Activated T-helper 17 cell treated with anti-CD3 and anti-CD28 coated beads, Interleukin-2, amount 50 U/mL, for 72 hours (primary cell): ENCODE measurements at regions not wholly inside any gene's neighbourhood (a gene's known extent, or its start where the extent isn't known, plus 50 kb on each side); places are given as distances from the start of the nearest gene placed in this dataset.

Experiments used
- ATAC-seq: fragments of 150-1000 bp; cut with Tn5 transposase; replicated peaks from 2 replicates; pipeline ENCODE4 v1.10.0; 2021; ENCODE audit warnings: mild to moderate bottlenecking, moderate library complexity
- H3K27ac Mint-ChIP-seq: one replicate; pipeline ENCODE4 v1.8.0; 2022; ENCODE audit warnings: mixed read lengths
- H3K27me3 Mint-ChIP-seq: one replicate; pipeline ENCODE4 v1.8.0; 2022; ENCODE audit warnings: mixed read lengths
- H3K36me3 Mint-ChIP-seq: one replicate; pipeline ENCODE4 v1.8.0; 2022; ENCODE audit warnings: low read depth, mild to moderate bottlenecking, mixed read lengths
- H3K4me1 Mint-ChIP-seq: one replicate; pipeline ENCODE4 v1.8.0; 2022; ENCODE audit warnings: mixed read lengths
- H3K4me3 Mint-ChIP-seq: one replicate; pipeline ENCODE4 v1.8.0; 2022; ENCODE audit warnings: mild to moderate bottlenecking, mixed read lengths
- H3K9me3 Mint-ChIP-seq: one replicate; pipeline ENCODE4 v1.8.0; 2022; ENCODE audit warnings: mixed read lengths

DNA sequence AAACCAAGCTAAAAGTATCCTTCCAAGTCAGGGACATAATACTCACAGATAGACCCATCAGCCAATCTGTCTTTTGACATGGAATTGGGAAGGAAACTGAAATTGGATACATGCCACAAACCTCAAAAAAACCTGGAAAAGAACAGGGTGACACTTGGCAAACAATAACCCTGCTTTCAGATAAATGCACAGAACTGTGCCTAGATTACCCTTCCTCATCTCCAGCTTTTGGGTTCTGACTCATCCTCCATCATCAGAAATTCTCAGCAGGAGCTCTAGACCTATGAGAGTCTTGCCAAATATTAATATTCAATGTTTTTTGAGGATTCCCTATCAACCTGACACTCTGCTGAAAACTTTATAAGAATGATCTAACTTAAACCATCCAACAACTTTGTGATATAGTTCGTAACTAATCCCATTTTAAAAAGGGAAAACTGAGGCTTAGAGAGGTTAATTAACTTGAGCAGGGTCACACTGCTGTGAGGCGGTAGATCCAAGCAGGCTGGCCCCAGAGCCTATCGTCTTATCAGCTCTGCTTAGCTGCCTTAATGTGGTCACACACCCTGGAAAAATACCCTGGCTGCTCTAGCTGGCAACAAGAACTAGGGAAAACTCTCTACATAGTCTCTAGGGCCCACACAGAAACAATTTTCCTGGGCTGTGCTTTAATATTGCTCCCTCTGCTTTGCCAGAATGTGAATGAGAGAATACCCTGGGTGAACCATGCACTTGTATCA lies 157.0 kb upstream of the TRPC7 start:
- no peak overlapping the region for H3K27ac Mint-ChIP-seq
- H3K9me3 Mint-ChIP-seq, result peaks cover 4% of the 10 kb centered on the region
- no peaks in the 10 kb centered on the region for H3K4me1 Mint-ChIP-seq
- H3K36me3 Mint-ChIP-seq, result no peaks in the 10 kb centered on the region
- H3K27me3 Mint-ChIP-seq, result peaks cover 3% of the 10 kb centered on the region
- no peak for ATAC-seq
- H3K4me3 Mint-ChIP-seq, result no peak overlapping the region

DNA sequence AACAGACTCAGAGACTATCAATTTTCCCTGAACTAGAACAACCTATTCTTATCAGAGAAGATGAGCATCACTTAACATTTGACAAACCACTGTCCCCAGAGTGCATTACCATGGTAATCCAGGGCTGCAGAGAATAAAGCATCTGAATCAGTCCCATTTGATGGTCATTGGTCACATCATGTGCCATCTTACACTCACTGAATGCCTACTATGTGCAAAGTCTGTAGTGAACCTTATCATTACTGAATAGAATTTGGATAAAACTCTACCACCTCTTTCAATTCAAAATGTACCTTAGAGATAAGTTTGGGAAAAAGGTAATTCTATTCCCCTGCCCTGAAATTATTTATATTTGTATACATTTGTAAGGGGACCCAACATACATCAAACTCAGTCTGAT lies 156.4 kb upstream of the TRPC7 start:
- H3K36me3 Mint-ChIP-seq, result no peaks in the 10 kb centered on the region
- no peak overlapping the region for H3K27ac Mint-ChIP-seq
- no peaks in the 10 kb centered on the region for H3K4me1 Mint-ChIP-seq
- H3K27me3 Mint-ChIP-seq, result peaks cover 3% of the 10 kb centered on the region
- H3K9me3 Mint-ChIP-seq, result peaks cover 4% of the 10 kb centered on the region
- H3K4me3 Mint-ChIP-seq, result no peak overlapping the region
- no peak for ATAC-seq

DNA sequence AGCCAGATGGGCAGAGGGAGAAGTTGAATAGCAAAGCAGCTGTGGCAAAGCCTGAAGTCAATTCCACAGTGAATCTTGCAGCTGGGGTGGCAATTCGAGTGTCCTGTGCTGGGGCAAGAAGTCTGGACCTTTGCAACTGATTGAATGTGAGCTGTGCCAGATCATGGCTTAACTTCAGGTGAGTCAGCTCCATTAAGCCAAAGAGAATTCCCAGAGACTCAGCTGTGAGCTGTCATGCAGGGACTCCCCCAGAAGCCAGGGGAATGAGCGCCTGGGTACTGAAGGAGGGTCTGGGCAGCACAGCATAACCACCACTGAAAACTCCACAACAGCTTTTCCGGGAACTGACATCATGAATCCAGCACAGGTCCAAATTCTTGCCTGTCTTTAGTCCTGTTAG lies 153.5 kb upstream of the TRPC7 start:
- no peaks in the 10 kb centered on the region for H3K4me1 Mint-ChIP-seq
- no peak overlapping the region for H3K4me3 Mint-ChIP-seq
- no peak for ATAC-seq
- peaks cover 3% of the 10 kb centered on the region for H3K27me3 Mint-ChIP-seq
- no peak overlapping the region for H3K27ac Mint-ChIP-seq
- peaks cover 13% of the 10 kb centered on the region for H3K9me3 Mint-ChIP-seq
- no peaks in the 10 kb centered on the region for H3K36me3 Mint-ChIP-seq

DNA sequence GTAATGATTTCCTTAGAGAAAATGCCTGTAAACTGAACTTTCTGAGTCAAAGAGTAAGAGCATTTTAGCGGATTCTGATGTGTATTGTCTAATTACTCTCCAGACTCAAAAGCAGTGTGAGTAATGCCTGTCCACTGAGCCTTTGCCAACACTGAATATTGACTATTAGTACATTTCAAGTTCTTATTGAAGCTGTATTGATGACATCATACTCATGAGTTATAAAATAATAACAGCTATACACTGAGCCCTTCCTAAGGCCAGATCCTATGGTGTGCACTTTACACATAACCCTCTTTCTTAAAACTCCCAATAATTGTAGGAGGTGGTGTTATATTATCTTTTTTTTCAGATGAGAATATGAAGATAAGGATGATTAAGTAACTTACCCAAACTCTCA lies 152.8 kb upstream of the TRPC7 start:
- Mint-ChIP-seq H3K27ac (no peak overlapping the region), H3K27me3 (peaks cover 3% of the 10 kb centered on the region), H3K4me1 (no peaks in the 10 kb centered on the region), H3K4me3 (no peak overlapping the region), H3K36me3 (no peaks in the 10 kb centered on the region), H3K9me3 (peaks cover 14% of the 10 kb centered on the region)
- no peak for ATAC-seq

DNA sequence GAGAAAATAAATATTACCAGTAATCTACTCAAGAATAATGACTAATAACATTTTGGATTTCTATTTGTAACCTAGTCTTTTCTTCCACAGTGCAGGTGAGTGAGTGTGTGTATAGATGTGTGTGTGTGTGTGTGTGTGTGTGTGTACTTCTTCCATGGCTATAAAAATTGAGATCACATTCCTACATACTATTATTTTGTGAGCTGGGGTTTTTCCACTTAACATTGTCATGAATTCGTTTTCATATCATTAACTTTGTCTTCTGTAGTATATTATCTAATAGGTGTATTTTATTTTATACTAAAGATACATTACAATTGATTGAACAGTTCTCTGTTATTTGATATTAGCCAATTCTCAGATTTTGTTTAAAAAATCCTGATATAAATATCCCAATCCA lies 152.4 kb upstream of the TRPC7 start:
- Mint-ChIP-seq H3K4me3 (no peak overlapping the region), H3K9me3 (peaks cover 14% of the 10 kb centered on the region), H3K36me3 (no peaks in the 10 kb centered on the region), H3K4me1 (no peaks in the 10 kb centered on the region), H3K27ac (no peak overlapping the region), H3K27me3 (peaks cover 3% of the 10 kb centered on the region)
- no peak for ATAC-seq

DNA sequence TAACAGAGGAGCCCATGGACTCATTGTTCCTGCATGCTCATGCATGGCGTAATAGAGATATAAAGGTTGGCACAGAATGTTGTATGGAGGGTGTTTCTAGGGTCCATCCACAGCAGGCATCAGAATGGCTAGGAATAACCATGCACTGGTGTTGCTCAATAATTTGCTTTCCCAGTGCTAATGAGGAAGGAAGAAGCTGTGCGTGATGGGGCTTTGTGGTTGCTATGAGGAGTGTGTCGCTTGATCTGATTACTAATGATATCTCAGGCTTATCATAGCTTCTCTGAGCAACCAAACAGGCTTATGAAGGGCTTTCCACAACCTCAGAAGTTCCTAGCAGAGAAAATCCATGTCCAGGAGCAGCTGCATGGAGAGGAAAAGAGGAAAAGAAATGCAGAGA lies 151.3 kb upstream of the TRPC7 start:
- no peaks in the 10 kb centered on the region for H3K36me3 Mint-ChIP-seq
- ATAC-seq, result no peak
- no peaks in the 10 kb centered on the region for H3K4me1 Mint-ChIP-seq
- H3K9me3 Mint-ChIP-seq, result peaks cover 14% of the 10 kb centered on the region
- H3K27ac Mint-ChIP-seq, result no peak overlapping the region
- peaks cover 3% of the 10 kb centered on the region for H3K27me3 Mint-ChIP-seq
- no peak overlapping the region for H3K4me3 Mint-ChIP-seq

DNA sequence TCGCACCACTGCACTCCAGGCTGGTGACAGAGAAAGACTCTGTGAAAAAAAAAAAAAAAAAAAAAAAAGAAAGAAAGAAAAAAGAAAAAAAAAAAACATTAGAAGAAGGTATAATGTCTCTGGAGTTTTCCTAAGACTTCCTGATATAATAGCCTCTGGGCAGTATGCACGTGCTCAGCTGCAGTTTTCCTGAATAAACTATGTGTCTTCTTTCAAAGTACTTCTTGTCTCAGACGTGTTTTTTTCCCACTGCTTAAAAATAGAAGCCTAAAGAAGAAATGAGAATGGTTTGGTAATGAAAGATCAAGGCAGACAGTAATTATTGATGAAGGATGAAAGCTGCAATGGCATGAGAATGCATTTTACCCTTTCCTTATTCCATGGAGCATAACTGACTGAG lies 148.1 kb upstream of the TRPC7 start:
- Mint-ChIP-seq H3K4me3 (no peak overlapping the region), H3K9me3 (peaks cover 13% of the 10 kb centered on the region), H3K4me1 (no peaks in the 10 kb centered on the region), H3K36me3 (no peaks in the 10 kb centered on the region), H3K27me3 (no peaks in the 10 kb centered on the region), H3K27ac (no peak overlapping the region)
- ATAC-seq, result no peak

DNA sequence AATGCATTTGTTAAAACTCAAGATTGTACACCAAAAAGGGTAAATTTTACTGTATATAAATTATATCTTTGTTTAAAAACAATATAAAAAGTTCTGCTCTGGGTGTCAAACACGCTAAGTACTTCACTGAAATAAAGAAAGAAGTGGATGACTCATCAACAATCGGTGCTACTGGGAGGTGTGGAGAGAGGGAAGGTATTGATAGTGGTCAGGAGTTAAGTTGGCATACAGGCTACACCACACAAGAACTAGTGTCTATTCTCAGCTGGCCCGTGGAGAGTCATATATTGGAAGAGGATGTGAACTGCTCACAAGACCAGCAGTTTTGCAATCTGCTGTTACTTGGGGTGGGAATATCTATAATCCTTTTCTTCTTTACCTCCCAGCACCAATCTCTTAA lies 145.7 kb upstream of the TRPC7 start:
- no peaks in the 10 kb centered on the region for H3K27me3 Mint-ChIP-seq
- peaks cover 13% of the 10 kb centered on the region for H3K9me3 Mint-ChIP-seq
- no peak overlapping the region for H3K4me3 Mint-ChIP-seq
- H3K36me3 Mint-ChIP-seq, result no peaks in the 10 kb centered on the region
- H3K4me1 Mint-ChIP-seq, result no peaks in the 10 kb centered on the region
- H3K27ac Mint-ChIP-seq, result no peak overlapping the region
- ATAC-seq, result no peak

DNA sequence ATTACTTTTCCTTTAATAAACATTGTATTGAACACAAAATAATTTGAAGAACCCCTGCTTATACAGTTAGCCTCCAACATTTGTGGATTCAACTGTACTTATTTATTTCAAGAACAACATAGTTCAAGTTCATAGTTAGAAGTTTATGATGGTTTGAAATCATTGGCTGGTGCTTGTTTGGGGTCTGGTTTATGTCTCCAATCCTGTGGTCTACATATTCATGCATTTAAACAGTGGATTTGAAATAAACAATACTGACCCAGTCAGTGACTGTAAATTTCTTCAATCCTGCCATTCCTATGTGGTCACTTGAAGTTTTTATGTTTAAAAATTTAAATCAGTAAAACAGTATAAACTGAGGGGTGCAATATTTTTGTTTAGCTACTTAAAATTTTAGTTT lies 145.1 kb upstream of the TRPC7 start:
- ATAC-seq, result no peak
- H3K9me3 Mint-ChIP-seq, result peaks cover 13% of the 10 kb centered on the region
- no peak overlapping the region for H3K27ac Mint-ChIP-seq
- H3K4me3 Mint-ChIP-seq, result no peak overlapping the region
- H3K36me3 Mint-ChIP-seq, result no peaks in the 10 kb centered on the region
- no peaks in the 10 kb centered on the region for H3K27me3 Mint-ChIP-seq
- H3K4me1 Mint-ChIP-seq, result no peaks in the 10 kb centered on the region

DNA sequence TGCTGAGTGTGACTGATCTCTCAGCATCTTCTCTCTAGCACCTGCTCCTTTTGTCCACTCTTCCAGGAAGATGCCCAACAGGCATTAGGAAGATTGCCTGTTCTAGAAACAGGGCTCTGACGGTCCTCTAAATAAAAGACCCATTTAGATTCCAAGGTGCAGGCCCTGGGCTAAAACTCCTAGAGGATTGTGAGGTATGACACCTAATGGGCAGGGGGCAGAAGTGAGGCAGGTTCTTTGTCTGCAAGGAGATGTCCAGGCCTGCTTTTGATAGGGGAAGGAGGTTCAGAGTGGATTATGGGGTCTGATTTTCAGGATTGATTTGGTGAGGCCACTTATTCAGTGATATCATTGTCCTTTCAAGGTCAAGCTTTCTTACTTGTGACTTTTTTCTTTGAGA lies 140.8 kb upstream of the TRPC7 start:
- no peaks in the 10 kb centered on the region for H3K4me1 Mint-ChIP-seq
- peaks cover 3% of the 10 kb centered on the region for H3K9me3 Mint-ChIP-seq
- no peaks in the 10 kb centered on the region for H3K27me3 Mint-ChIP-seq
- H3K4me3 Mint-ChIP-seq, result no peak overlapping the region
- H3K27ac Mint-ChIP-seq, result no peak overlapping the region
- no peaks in the 10 kb centered on the region for H3K36me3 Mint-ChIP-seq
- ATAC-seq, result no peak

DNA sequence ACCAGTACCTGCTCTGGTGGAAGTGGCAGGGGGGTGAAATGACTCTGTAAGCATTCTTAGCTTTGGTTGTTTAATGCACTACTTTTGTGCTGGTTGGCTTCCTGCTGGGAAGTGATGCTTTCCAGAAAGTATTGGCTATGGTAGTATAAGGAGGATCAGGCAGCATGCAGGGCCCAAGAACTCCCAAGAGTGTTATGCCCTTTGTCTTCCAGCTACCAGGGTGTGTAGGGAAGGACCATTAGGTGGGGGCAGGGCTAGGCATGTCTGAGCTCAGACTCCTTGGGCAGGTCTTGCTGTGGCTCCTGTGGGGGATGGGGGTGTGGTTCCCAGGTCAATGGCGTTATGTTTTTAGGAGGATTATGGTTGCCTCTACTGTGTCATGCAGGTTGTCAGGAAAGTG lies 135.8 kb upstream of the TRPC7 start:
- Mint-ChIP-seq H3K27me3 (no peaks in the 10 kb centered on the region), H3K4me3 (no peak overlapping the region), H3K27ac (no peak overlapping the region), H3K9me3 (peaks cover 16% of the 10 kb centered on the region), H3K4me1 (no peaks in the 10 kb centered on the region), H3K36me3 (no peaks in the 10 kb centered on the region)
- no peak for ATAC-seq

DNA sequence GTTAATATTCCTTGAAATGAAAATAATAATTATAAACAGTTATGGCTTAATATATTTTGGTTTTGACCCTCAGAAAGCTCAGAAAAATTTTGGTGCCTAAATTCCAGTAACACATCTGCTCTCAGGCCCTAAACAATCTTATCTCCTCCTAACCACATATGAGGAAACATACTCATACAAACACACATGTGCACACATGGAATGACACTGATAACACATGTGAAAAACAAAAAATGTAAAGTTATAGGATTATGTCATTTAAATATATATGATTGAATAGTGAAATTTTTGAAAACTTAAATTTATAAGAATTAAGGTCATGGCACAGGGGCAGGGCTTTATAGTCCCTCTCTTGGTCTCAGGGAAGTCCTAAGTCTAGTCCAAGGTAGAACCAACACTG lies 127.2 kb upstream of the TRPC7 start:
- ATAC-seq, result no peak
- no peaks in the 10 kb centered on the region for H3K4me1 Mint-ChIP-seq
- no peak overlapping the region for H3K27ac Mint-ChIP-seq
- H3K9me3 Mint-ChIP-seq, result peaks cover 8% of the 10 kb centered on the region
- H3K4me3 Mint-ChIP-seq, result no peak overlapping the region
- H3K36me3 Mint-ChIP-seq, result no peaks in the 10 kb centered on the region
- H3K27me3 Mint-ChIP-seq, result no peaks in the 10 kb centered on the region

DNA sequence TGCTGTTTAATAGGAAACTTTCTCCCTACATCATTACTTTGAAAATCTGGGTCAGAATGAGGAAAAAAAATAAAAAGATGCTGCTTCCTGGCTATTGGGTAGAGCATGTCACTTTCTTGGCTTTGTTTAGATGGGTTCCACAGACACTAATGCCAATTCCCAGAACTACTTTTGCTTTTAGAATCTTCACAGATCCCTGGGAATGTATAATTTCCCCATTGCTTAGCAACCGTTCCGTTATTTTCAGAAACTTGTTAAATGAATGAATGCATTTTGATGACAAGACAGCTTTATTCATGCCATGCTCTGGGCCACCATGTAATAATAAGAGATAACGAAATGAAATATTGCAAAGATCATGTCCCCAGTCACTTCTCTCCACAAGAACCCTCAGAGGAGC lies 126.5 kb upstream of the TRPC7 start:
- peaks cover 8% of the 10 kb centered on the region for H3K9me3 Mint-ChIP-seq
- no peak overlapping the region for H3K4me3 Mint-ChIP-seq
- no peaks in the 10 kb centered on the region for H3K4me1 Mint-ChIP-seq
- ATAC-seq, result no peak
- no peaks in the 10 kb centered on the region for H3K36me3 Mint-ChIP-seq
- H3K27me3 Mint-ChIP-seq, result no peaks in the 10 kb centered on the region
- H3K27ac Mint-ChIP-seq, result no peak overlapping the region

DNA sequence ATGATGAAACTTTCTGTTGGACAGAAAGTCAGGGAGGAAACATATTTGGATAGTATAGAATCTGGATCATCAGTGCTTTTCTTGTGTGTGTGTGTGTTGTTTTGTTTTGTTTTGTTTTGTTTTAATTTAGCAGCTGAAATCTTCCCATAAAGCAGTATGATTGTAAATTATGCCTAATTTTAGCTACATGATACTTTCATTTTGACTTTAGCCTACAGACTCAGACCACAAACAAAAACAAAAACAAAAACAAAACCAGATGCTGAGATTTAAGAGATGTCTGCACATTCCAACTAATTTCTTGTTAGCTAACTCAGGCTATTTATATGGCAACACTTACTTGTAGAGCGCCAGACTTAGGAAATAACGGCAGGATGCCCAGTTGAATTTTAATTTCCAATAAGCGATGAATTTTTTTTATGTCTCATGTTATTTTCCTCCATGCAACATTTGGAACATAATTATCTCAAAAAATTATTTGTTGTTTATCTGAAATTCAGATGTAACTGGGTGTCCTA lies 119.5 kb upstream of the TRPC7 start:
- Mint-ChIP-seq H3K4me3 (no peak overlapping the region), H3K9me3 (peaks cover 3% of the 10 kb centered on the region), H3K27ac (no peak overlapping the region), H3K27me3 (no peaks in the 10 kb centered on the region), H3K4me1 (no peaks in the 10 kb centered on the region), H3K36me3 (no peaks in the 10 kb centered on the region)
- ATAC-seq, result no peak

DNA sequence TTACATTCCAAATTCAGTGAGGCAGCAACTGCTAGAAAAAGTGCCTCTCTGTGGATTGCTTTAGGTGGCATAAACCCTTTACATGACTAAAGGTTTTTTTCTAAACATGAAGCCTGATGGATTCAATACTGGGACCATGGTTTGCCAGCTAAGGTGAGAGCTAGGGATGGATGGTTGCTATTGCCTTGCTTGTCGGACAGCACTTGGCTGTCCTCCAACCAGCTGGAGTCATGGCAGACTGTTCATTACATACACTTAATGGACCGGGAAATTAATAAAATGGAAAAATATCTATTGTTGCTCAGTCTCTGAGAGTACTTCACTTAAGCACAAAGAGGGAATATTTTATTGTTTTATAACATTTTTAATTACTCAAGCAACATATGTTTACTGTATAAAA lies 116.9 kb upstream of the TRPC7 start:
- H3K4me1 Mint-ChIP-seq, result no peaks in the 10 kb centered on the region
- H3K27ac Mint-ChIP-seq, result no peak overlapping the region
- no peaks in the 10 kb centered on the region for H3K36me3 Mint-ChIP-seq
- ATAC-seq, result no peak
- no peaks in the 10 kb centered on the region for H3K9me3 Mint-ChIP-seq
- H3K4me3 Mint-ChIP-seq, result no peak overlapping the region
- no peaks in the 10 kb centered on the region for H3K27me3 Mint-ChIP-seq

DNA sequence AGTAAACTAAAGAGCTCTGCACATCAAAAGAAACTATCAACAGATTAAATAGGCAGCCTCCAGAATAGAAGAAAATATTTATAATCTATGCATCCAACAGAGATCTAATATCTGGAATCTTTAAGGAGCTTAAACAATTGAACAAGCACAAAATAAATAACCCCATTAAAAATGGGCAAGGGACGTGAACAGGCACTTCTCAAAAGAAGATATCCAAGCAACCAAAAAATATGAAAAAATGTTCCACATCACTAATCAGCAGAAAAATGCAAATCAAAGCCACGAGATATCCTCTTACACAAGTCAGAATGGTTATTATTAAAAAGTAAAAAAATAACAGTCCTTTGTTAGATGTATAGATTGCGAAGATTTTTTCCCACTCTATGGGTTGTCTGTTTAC lies 109.1 kb upstream of the TRPC7 start:
- H3K9me3 Mint-ChIP-seq, result peaks cover 4% of the 10 kb centered on the region
- H3K27ac Mint-ChIP-seq, result no peak overlapping the region
- H3K27me3 Mint-ChIP-seq, result peaks cover 3% of the 10 kb centered on the region
- H3K4me3 Mint-ChIP-seq, result no peak overlapping the region
- H3K36me3 Mint-ChIP-seq, result no peaks in the 10 kb centered on the region
- no peaks in the 10 kb centered on the region for H3K4me1 Mint-ChIP-seq
- no peak for ATAC-seq
